BLaER1 (cell line): ENCODE measurements at regions not wholly inside any gene's neighbourhood (a gene's known extent, or its start where the extent isn't known, plus 50 kb on each side); places are given as distances from the start of the nearest gene placed in this dataset.

Experiments
- H3K27ac ChIP-seq: shearing (Covaris generic); formaldehyde crosslinking; 2 replicates; pipeline ENCODE4 v1.8.1; 2022
- H3K27me3 ChIP-seq: shearing (Covaris generic); formaldehyde crosslinking; 2 replicates; pipeline ENCODE4 v1.8.1; 2022
- H3K36me3 ChIP-seq: shearing (Covaris generic); formaldehyde crosslinking; 2 replicates; pipeline ENCODE4 v1.8.1; 2022
- H3K4me1 ChIP-seq: shearing (Covaris generic); formaldehyde crosslinking; 2 replicates; pipeline ENCODE4 v1.8.1; 2022
- H3K4me2 ChIP-seq: shearing (Covaris generic); formaldehyde crosslinking; 2 replicates; pipeline ENCODE4 v1.8.1; 2022
- H3K4me3 ChIP-seq: shearing (Covaris generic); formaldehyde crosslinking; 2 replicates; pipeline ENCODE4 v1.8.1; 2022
- H3K9ac ChIP-seq: shearing (Covaris generic); formaldehyde crosslinking; 2 replicates; pipeline ENCODE4 v1.8.1; 2022
- H3K9me3 ChIP-seq: shearing (Covaris generic); formaldehyde crosslinking; 2 replicates; pipeline ENCODE4 v1.8.1; 2022
- H4K20me1 ChIP-seq: shearing (Covaris generic); formaldehyde crosslinking; 2 replicates; pipeline ENCODE4 v1.8.1; 2022
- Cebpa-rat ChIP-seq: shearing (Covaris generic); IDR thresholded peaks from 2 replicates; pipeline ENCODE4 v1.8.1; 2022

GRCh38 chr18:64488698-64489097, 339.8 kb upstream of the LINC00305 start:
- Histone ChIP-seq H3K4me3 (no peak overlapping the region), H3K9me3 (no peaks in the 10 kb centered on the region), H3K9ac (no peak overlapping the region), H3K4me1 (no peaks in the 10 kb centered on the region), H3K27ac (no peak overlapping the region), H4K20me1 (no peaks in the 10 kb centered on the region), H3K27me3 (no peaks in the 10 kb centered on the region), H3K4me2 (no peak overlapping the region), H3K36me3 (no peaks in the 10 kb centered on the region)
- no peak for TF ChIP-seq Cebpa-rat

GRCh38 chr18:64474773-64475172, 325.9 kb upstream of the LINC00305 start:
- H4K20me1 ChIP-seq = no peaks in the 10 kb centered on the region
- no peak overlapping the region for H3K4me2 ChIP-seq
- H3K4me3 ChIP-seq = no peak overlapping the region
- H3K36me3 ChIP-seq = no peaks in the 10 kb centered on the region
- no peaks in the 10 kb centered on the region for H3K27me3 ChIP-seq
- no peak overlapping the region for H3K9ac ChIP-seq
- no peaks in the 10 kb centered on the region for H3K9me3 ChIP-seq
- H3K27ac ChIP-seq = no peak overlapping the region
- no peaks in the 10 kb centered on the region for H3K4me1 ChIP-seq
- no peak for TF ChIP-seq Cebpa-rat

- no peaks in the 10 kb centered on the region for H3K27me3 ChIP-seq
- no peaks in the 10 kb centered on the region for H3K36me3 ChIP-seq
- H3K27ac ChIP-seq = no peak overlapping the region
- H3K4me1 ChIP-seq = no peaks in the 10 kb centered on the region
- no peaks in the 10 kb centered on the region for H4K20me1 ChIP-seq
- TF ChIP-seq Cebpa-rat = no peak
- no peak overlapping the region for H3K4me3 ChIP-seq
- no peaks in the 10 kb centered on the region for H3K9me3 ChIP-seq
- no peak overlapping the region for H3K4me2 ChIP-seq
- no peak overlapping the region for H3K9ac ChIP-seq
Measured at GRCh38 chr18:64474255-64474654, 325.4 kb upstream of the LINC00305 start.

GRCh38 chr18:64449434-64449833, 300.5 kb upstream of the LINC00305 start:
- Histone ChIP-seq H3K27me3 (no peaks in the 10 kb centered on the region), H3K36me3 (no peaks in the 10 kb centered on the region), H4K20me1 (no peaks in the 10 kb centered on the region), H3K4me2 (no peak overlapping the region), H3K9me3 (no peaks in the 10 kb centered on the region), H3K9ac (no peak overlapping the region), H3K27ac (no peak overlapping the region), H3K4me1 (no peaks in the 10 kb centered on the region), H3K4me3 (no peak overlapping the region)
- TF ChIP-seq Cebpa-rat = no peak

GRCh38 chr18:64444819-64445218, 295.9 kb upstream of the LINC00305 start:
- Histone ChIP-seq H3K27ac (no peak overlapping the region), H3K4me2 (no peak overlapping the region), H3K9ac (no peak overlapping the region), H3K4me3 (no peak overlapping the region), H4K20me1 (no peaks in the 10 kb centered on the region), H3K27me3 (no peaks in the 10 kb centered on the region), H3K36me3 (no peaks in the 10 kb centered on the region), H3K9me3 (no peaks in the 10 kb centered on the region), H3K4me1 (no peaks in the 10 kb centered on the region)
- no peak for TF ChIP-seq Cebpa-rat

- no peak for TF ChIP-seq Cebpa-rat
- H3K4me1 ChIP-seq = no peaks in the 10 kb centered on the region
Measured at GRCh38 chr18:64438178-64438577, 289.3 kb upstream of the LINC00305 start.

GRCh38 chr18:64436111-64436510, 287.2 kb upstream of the LINC00305 start:
- H3K4me3 ChIP-seq = no peak overlapping the region
- no peaks in the 10 kb centered on the region for H3K36me3 ChIP-seq
- no peak overlapping the region for H3K27ac ChIP-seq
- no peak overlapping the region for H3K9ac ChIP-seq
- H3K27me3 ChIP-seq = no peaks in the 10 kb centered on the region
- H3K4me1 ChIP-seq = no peaks in the 10 kb centered on the region
- H4K20me1 ChIP-seq = no peaks in the 10 kb centered on the region
- H3K4me2 ChIP-seq = no peak overlapping the region
- H3K9me3 ChIP-seq = peaks cover 14% of the 10 kb centered on the region
- no peak for TF ChIP-seq Cebpa-rat

More at GRCh38 chr18:64438178-64438577, 289.3 kb upstream of the LINC00305 start:
- no peak overlapping the region for H3K27ac ChIP-seq
- H3K9ac ChIP-seq = no peak overlapping the region
- H3K27me3 ChIP-seq = no peaks in the 10 kb centered on the region
- H3K36me3 ChIP-seq = no peaks in the 10 kb centered on the region
- H3K4me3 ChIP-seq = no peak overlapping the region
- no peaks in the 10 kb centered on the region for H4K20me1 ChIP-seq
- peaks cover 13% of the 10 kb centered on the region for H3K9me3 ChIP-seq
- no peak overlapping the region for H3K4me2 ChIP-seq

GRCh38 chr18:64419156-64419555, 270.3 kb upstream of the LINC00305 start:
- Histone ChIP-seq H3K4me1 (no peaks in the 10 kb centered on the region), H4K20me1 (no peaks in the 10 kb centered on the region), H3K36me3 (no peaks in the 10 kb centered on the region), H3K9me3 (no peaks in the 10 kb centered on the region), H3K4me3 (no peak overlapping the region), H3K27me3 (no peaks in the 10 kb centered on the region), H3K4me2 (no peak overlapping the region), H3K9ac (no peak overlapping the region), H3K27ac (no peak overlapping the region)
- no peak for TF ChIP-seq Cebpa-rat

GRCh38 chr18:64416990-64417389, 268.1 kb upstream of the LINC00305 start:
- no peak overlapping the region for H3K27ac ChIP-seq
- H3K4me1 ChIP-seq = no peaks in the 10 kb centered on the region
- H3K4me2 ChIP-seq = no peak overlapping the region
- H3K27me3 ChIP-seq = no peaks in the 10 kb centered on the region
- H3K9me3 ChIP-seq = peaks cover 5% of the 10 kb centered on the region; the same call in 1 of the 2 replicates
- H4K20me1 ChIP-seq = no peaks in the 10 kb centered on the region
- no peaks in the 10 kb centered on the region for H3K36me3 ChIP-seq
- TF ChIP-seq Cebpa-rat = no peak
- H3K4me3 ChIP-seq = no peak overlapping the region
- no peak overlapping the region for H3K9ac ChIP-seq

GRCh38 chr18:64415218-64415617, 266.3 kb upstream of the LINC00305 start:
- H3K4me3 ChIP-seq = no peak overlapping the region
- no peak for TF ChIP-seq Cebpa-rat
- H3K36me3 ChIP-seq = no peaks in the 10 kb centered on the region
- H3K4me1 ChIP-seq = no peaks in the 10 kb centered on the region
- no peaks in the 10 kb centered on the region for H4K20me1 ChIP-seq
- H3K9ac ChIP-seq = no peak overlapping the region
- no peak overlapping the region for H3K27ac ChIP-seq
- H3K4me2 ChIP-seq = no peak overlapping the region
- H3K9me3 ChIP-seq = peaks cover 5% of the 10 kb centered on the region; the same call in 1 of the 2 replicates
- H3K27me3 ChIP-seq = no peaks in the 10 kb centered on the region

GRCh38 chr18:64410685-64411084, 261.8 kb upstream of the LINC00305 start:
- no peaks in the 10 kb centered on the region for H4K20me1 ChIP-seq

More at GRCh38 chr18:64410685-64411084, 261.8 kb upstream of the LINC00305 start:
- Histone ChIP-seq H3K4me3 (no peak overlapping the region), H3K9me3 (peaks cover 5% of the 10 kb centered on the region; the same call in 1 of the 2 replicates), H3K36me3 (no peaks in the 10 kb centered on the region), H3K9ac (no peak overlapping the region), H3K4me2 (no peak overlapping the region), H3K4me1 (no peaks in the 10 kb centered on the region), H3K27ac (no peak overlapping the region), H3K27me3 (no peaks in the 10 kb centered on the region)
- TF ChIP-seq Cebpa-rat = no peak
